ENCODE measurements at regions not wholly inside any gene's neighbourhood (a gene's known extent, or its start where the extent isn't known, plus 50 kb on each side); places are given as distances from the start of the nearest gene placed in this dataset.
"Not testable (repeated sequence)": the region's sequence is repeated elsewhere in the genome, so short reads cannot be mapped to it uniquely, and the experiment has no call there.

DNA sequence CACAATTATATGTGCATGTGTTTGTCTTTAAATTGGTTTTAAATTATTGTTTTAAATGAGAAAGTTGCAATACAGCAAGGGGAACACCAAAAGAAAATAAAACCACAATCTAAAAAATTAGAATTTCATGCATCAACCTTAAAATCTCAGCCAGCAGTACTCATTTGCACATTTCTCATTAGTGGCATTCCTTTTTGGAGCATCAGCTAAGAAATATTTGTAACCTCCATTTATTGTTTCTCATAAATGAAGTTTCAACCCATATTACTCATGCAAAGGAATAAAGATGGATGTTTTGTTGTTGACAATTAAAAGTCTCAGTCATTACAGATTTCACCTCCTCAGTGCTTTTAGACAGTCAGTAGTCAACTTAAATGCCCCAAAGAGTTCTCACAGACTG, 160.1 kb downstream of the TBX15 start:
- H3K36me3 Mint-ChIP-seq (ENCODE audit: insufficient read depth) = no peaks in the 10 kb centered on the region
- no peaks in the 10 kb centered on the region for H3K4me1 Mint-ChIP-seq
- H3K27me3 Mint-ChIP-seq = no peaks in the 10 kb centered on the region
- H3K9me3 Mint-ChIP-seq = peaks cover 27% of the 10 kb centered on the region
- H3K4me3 Mint-ChIP-seq = no peak overlapping the region
- ATAC-seq (replicated peaks; ENCODE audit: extremely low read depth, poor library complexity, severe bottlenecking) (no peak), DNase-seq (ENCODE audit: low spot score in 2 of 2) (no peak)
- no peak overlapping the region for H3K27ac Mint-ChIP-seq (ENCODE audit: low read depth)

DNA sequence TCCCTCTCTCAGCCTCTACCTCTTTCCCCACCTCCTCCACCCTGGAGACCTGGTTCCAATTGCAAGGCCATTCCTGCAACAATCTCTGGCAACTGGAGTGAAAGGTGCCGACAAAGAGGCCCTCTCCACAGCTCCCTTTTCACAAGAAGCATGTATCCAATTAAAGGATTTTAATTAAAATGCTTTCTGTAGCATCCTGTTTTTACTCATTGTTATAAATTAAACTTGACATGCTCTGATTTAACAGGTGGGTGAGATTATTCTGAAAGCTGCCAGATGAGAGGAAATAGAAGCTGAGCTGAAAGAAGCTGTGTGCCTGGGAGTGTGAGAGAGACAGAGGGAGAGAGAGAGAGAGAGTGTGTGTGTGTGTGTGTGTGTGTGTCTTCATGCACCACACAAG, 160.5 kb downstream of the TBX15 start:
- ATAC-seq (replicated peaks; ENCODE audit: extremely low read depth, poor library complexity, severe bottlenecking) = no peak

DNA sequence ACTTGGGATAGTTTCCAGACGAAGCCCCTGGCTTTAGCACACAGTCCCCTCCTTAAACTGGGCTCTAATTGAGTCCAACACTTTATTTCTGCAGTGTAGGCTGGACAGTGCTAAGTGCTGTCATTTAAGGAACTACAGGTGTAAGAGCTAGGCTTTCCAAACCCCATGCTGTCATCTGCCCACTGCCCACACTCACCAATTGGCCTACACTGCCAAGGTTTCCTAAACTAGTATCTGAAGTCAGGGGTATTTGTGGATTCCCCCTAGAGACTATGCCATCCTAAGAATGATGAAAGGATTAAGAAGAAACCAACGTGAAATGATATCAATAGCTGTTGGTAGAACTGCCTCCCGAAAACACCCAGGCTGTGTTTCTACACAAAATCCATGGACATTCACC, 160.9 kb downstream of the TBX15 start:
- no peak for ATAC-seq (replicated peaks; ENCODE audit: extremely low read depth, poor library complexity, severe bottlenecking)

More for the DNA sequence above, 160.5 kb downstream of the TBX15 start:
- DNase-seq (ENCODE audit: low spot score in 2 of 2) = no peak
- H3K4me3 Mint-ChIP-seq = no peak overlapping the region
- H3K4me1 Mint-ChIP-seq = no peaks in the 10 kb centered on the region
- H3K9me3 Mint-ChIP-seq = peaks cover 27% of the 10 kb centered on the region
- no peaks in the 10 kb centered on the region for H3K27me3 Mint-ChIP-seq
- no peaks in the 10 kb centered on the region for H3K36me3 Mint-ChIP-seq (ENCODE audit: insufficient read depth)
- no peak overlapping the region for H3K27ac Mint-ChIP-seq (ENCODE audit: low read depth)

DNA sequence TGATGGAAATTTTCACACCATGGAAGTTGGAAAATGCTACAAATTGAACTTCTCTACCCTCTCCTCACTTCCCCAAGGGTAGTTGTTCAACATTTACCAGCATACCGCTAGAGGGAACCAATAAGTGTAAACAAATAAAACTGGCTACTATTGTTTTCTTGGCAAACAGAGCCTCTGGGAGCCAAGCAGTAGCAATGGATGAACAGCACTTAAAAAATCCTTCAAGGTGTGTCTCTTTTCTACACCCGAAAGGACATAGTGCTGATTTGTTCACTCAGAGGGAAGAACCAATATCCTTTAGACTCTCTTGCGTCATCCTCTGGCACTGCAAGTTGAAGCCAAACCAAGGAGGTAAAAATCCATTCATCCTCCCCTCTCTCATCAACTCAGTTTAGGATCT, 161.5 kb downstream of the TBX15 start:
- Mint-ChIP-seq H3K36me3 (ENCODE audit: insufficient read depth) (no peaks in the 10 kb centered on the region), H3K4me1 (no peaks in the 10 kb centered on the region), H3K9me3 (peaks cover 29% of the 10 kb centered on the region), H3K27me3 (no peaks in the 10 kb centered on the region), H3K27ac (ENCODE audit: low read depth) (no peak overlapping the region), H3K4me3 (no peak overlapping the region)
- ATAC-seq (replicated peaks; ENCODE audit: extremely low read depth, poor library complexity, severe bottlenecking) (no peak), DNase-seq (ENCODE audit: low spot score in 2 of 2) (no peak)

More for the DNA sequence above, 160.9 kb downstream of the TBX15 start:
- H3K27ac Mint-ChIP-seq (ENCODE audit: low read depth) = no peak overlapping the region
- H3K4me1 Mint-ChIP-seq = no peaks in the 10 kb centered on the region
- H3K4me3 Mint-ChIP-seq = no peak overlapping the region
- H3K27me3 Mint-ChIP-seq = no peaks in the 10 kb centered on the region
- no peak for DNase-seq (ENCODE audit: low spot score in 2 of 2)
- H3K9me3 Mint-ChIP-seq = peaks cover 27% of the 10 kb centered on the region
- H3K36me3 Mint-ChIP-seq (ENCODE audit: insufficient read depth) = no peaks in the 10 kb centered on the region

DNA sequence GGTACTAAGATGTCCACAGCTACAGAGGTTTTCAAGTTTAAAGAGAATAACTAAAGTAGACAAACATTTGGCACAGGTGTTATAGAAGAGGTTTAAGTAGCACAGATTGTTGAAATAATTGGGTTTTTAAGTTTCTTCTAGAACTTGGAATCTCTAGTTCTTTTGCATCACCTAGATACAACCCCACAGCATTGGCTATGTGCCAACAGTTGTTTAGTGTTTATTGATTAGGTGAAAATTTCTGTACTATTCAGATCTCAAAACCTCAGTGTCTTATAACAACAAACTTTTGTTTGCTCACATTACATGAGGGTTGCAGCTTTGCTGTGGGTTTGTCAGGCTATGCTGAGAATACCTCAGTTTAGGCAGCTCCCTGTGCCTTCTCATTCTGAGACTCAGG, 162.5 kb downstream of the TBX15 start:
- no peak for ATAC-seq (replicated peaks; ENCODE audit: extremely low read depth, poor library complexity, severe bottlenecking)
- no peaks in the 10 kb centered on the region for H3K27me3 Mint-ChIP-seq
- H3K27ac Mint-ChIP-seq (ENCODE audit: low read depth) = no peak overlapping the region

DNA sequence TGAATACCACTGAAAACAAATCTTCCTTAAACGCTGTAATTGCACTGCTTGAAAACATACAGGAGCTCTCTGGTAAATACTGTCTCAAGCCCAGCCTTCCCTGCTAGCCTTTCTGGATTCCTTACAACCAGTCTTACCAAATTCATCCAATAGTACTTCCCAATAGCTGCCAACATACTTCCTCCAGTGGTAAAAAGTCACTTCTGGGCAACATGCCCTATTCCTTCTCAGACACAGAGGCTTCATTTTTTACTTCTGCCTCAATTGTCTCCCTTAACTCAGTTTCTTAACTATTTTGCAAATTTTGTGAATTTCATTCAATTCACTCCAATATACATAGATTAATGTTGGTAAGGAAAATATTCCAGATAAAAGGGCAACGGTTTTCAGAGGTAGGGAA, 166.3 kb downstream of the TBX15 start:
- no peaks in the 10 kb centered on the region for H3K27me3 Mint-ChIP-seq
- H3K4me3 Mint-ChIP-seq = no peak overlapping the region
- no peak for ATAC-seq (replicated peaks; ENCODE audit: extremely low read depth, poor library complexity, severe bottlenecking)
- H3K9me3 Mint-ChIP-seq = peaks cover 12% of the 10 kb centered on the region
- DNase-seq (ENCODE audit: low spot score in 2 of 2) = no peak
- no peak overlapping the region for H3K27ac Mint-ChIP-seq (ENCODE audit: low read depth)
- no peaks in the 10 kb centered on the region for H3K36me3 Mint-ChIP-seq (ENCODE audit: insufficient read depth)
- H3K4me1 Mint-ChIP-seq = no peaks in the 10 kb centered on the region

More for the DNA sequence above, 162.5 kb downstream of the TBX15 start:
- DNase-seq (ENCODE audit: low spot score in 2 of 2) = no peak
- Mint-ChIP-seq H3K9me3 (peaks cover 24% of the 10 kb centered on the region), H3K4me1 (no peaks in the 10 kb centered on the region), H3K4me3 (no peak overlapping the region), H3K36me3 (ENCODE audit: insufficient read depth) (no peaks in the 10 kb centered on the region)

DNA sequence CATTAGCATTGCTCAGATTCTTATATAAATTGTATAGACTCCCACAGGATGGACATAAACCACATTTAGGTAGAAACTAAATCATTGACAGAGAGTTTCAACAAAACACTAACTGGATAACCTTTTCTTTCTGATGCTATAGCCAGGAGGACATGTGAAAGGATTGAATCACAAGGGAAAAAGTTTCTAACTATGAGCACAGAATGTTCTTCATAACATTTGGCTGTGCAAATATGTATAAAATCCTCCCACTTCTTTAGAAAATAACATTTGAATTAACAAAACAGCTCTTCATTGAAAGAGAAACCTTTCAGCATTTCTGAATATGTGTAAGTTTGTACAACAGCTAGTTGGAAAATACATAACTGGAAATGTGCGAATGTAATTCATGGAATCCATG, 167.3 kb downstream of the TBX15 start:
- ATAC-seq (replicated peaks; ENCODE audit: extremely low read depth, poor library complexity, severe bottlenecking) (no peak), DNase-seq (ENCODE audit: low spot score in 2 of 2) (no peak)
- no peak overlapping the region for H3K4me3 Mint-ChIP-seq
- no peaks in the 10 kb centered on the region for H3K27me3 Mint-ChIP-seq
- H3K9me3 Mint-ChIP-seq = peaks cover 10% of the 10 kb centered on the region
- no peaks in the 10 kb centered on the region for H3K36me3 Mint-ChIP-seq (ENCODE audit: insufficient read depth)
- no peaks in the 10 kb centered on the region for H3K4me1 Mint-ChIP-seq
- H3K27ac Mint-ChIP-seq (ENCODE audit: low read depth) = no peak overlapping the region

DNA sequence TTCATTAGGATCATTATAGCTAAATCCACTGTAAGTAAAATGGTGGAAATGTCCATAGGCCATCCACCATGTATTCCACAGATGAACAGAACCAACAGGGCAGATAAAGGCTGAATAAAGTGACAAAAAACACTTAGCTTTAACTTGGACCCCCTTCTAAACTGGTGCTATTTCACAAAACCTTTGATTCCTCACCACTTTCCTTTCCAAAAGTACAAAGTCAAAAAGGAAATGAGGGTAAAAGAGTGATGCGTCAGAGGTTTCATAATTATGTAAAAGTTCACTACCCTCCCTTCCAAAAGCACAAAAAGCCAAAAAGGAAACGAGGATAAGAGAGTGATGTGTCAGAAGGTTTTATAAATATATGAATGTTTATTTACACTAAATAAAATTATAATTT, 172.2 kb downstream of the TBX15 start:
- no peaks in the 10 kb centered on the region for H3K4me1 Mint-ChIP-seq
- no peak overlapping the region for H3K4me3 Mint-ChIP-seq
- no peaks in the 10 kb centered on the region for H3K36me3 Mint-ChIP-seq (ENCODE audit: insufficient read depth)
- H3K9me3 Mint-ChIP-seq = peaks cover 6% of the 10 kb centered on the region
- DNase-seq (ENCODE audit: low spot score in 2 of 2) (no peak), ATAC-seq (replicated peaks; ENCODE audit: extremely low read depth, poor library complexity, severe bottlenecking) (no peak)
- no peak overlapping the region for H3K27ac Mint-ChIP-seq (ENCODE audit: low read depth)
- no peaks in the 10 kb centered on the region for H3K27me3 Mint-ChIP-seq

DNA sequence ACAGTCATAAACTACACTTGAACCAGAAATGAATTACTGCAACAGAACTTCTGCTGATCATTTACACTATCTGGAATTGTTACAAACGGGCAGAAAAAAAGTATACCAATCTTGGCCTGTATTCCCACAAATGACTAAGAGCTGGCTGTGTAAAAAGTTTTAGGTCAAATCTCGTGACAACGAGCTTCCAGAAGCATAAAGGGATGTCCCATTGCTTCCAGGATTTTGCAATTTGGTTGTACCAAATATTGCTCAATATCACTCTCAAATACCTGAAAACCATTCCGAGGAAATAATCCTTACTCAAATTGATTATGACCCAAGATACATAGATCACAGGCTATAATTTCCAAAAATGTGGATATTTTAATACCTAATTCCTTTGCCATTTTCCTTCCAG, 175.6 kb downstream of the TBX15 start:
- H3K9me3 Mint-ChIP-seq = peaks cover 6% of the 10 kb centered on the region
- no peak overlapping the region for H3K27ac Mint-ChIP-seq (ENCODE audit: low read depth)
- ATAC-seq (replicated peaks; ENCODE audit: extremely low read depth, poor library complexity, severe bottlenecking) = no peak
- H3K4me3 Mint-ChIP-seq = no peak overlapping the region
- no peak for DNase-seq (ENCODE audit: low spot score in 2 of 2)
- H3K4me1 Mint-ChIP-seq = no peaks in the 10 kb centered on the region
- no peaks in the 10 kb centered on the region for H3K27me3 Mint-ChIP-seq
- no peaks in the 10 kb centered on the region for H3K36me3 Mint-ChIP-seq (ENCODE audit: insufficient read depth)

DNA sequence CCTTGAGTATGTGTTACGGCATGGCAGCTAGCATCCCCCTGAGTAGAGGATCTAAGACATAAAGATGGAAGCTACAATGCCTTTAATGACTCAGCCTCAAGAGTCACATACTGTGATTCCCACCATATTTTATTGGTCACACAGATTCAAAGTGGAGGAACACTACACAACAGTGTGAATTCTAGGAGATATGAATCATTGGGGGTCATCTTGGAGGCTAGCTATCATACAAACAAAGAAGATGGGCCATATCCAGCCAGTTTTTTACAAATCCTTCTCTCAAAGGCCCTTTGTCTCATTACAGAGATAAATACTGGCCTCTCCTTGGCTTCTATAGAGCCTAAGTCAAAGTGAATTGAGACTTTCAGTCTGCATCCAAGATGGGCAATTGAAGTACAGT, 177.0 kb downstream of the TBX15 start:
- H3K27ac Mint-ChIP-seq (ENCODE audit: low read depth) = no peak overlapping the region
- H3K4me1 Mint-ChIP-seq = no peaks in the 10 kb centered on the region
- DNase-seq (ENCODE audit: low spot score in 2 of 2) = no peak
- H3K4me3 Mint-ChIP-seq = no peak overlapping the region
- ATAC-seq (replicated peaks; ENCODE audit: extremely low read depth, poor library complexity, severe bottlenecking) = no peak
- H3K9me3 Mint-ChIP-seq = peaks cover 6% of the 10 kb centered on the region
- H3K27me3 Mint-ChIP-seq = no peaks in the 10 kb centered on the region
- H3K36me3 Mint-ChIP-seq (ENCODE audit: insufficient read depth) = no peaks in the 10 kb centered on the region

DNA sequence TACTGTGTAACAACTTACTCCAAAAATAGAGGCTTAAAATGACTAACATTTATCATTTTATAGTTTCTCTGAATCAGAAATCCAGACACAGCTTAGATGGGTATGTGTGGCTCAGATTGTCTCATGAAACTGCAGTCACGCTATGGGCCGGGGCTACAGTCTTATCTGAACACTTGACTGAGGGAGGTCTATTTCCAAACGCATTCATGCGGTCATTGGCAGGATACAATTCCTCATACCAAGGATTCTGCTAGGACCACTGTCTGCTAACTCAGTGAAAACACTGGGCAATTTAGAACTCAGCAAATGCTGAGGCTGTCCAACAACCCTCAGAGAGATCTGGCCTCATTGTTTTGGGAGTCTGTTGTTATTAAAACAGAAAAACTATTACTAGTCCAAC, 178.6 kb downstream of the TBX15 start:
- Mint-ChIP-seq H3K27ac (ENCODE audit: low read depth) (no peak overlapping the region), H3K9me3 (peaks cover 6% of the 10 kb centered on the region), H3K4me3 (no peak overlapping the region), H3K4me1 (no peaks in the 10 kb centered on the region), H3K36me3 (ENCODE audit: insufficient read depth) (no peaks in the 10 kb centered on the region), H3K27me3 (no peaks in the 10 kb centered on the region)
- ATAC-seq (replicated peaks; ENCODE audit: extremely low read depth, poor library complexity, severe bottlenecking) (no peak), DNase-seq (ENCODE audit: low spot score in 2 of 2) (no peak)

DNA sequence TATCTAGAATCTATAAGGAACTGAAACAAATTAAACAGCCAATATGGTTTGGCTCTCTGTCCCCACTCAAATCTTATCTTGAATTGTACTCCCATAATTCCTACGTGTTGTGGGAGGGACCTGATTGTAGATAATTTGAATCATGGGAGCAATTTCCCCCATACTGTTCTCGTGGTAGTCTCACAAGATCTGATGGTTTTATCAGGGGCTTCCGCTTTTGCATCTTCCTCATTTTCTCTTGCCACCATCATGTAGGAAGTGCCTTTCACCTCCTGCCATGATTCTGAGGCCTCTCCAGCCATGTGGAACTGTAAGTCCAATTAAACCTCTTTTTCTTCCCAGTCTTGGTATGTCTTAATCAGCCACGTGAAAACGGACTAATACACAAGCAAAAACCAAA, 185.0 kb downstream of the TBX15 start:
- not testable (repeated sequence) for H3K4me1 Mint-ChIP-seq; ATAC-seq (replicated peaks; ENCODE audit: extremely low read depth, poor library complexity, severe bottlenecking); H3K36me3 Mint-ChIP-seq (ENCODE audit: insufficient read depth); H3K4me3 Mint-ChIP-seq; DNase-seq (ENCODE audit: low spot score in 2 of 2); H3K27ac Mint-ChIP-seq (ENCODE audit: low read depth); H3K27me3 Mint-ChIP-seq
- H3K9me3 Mint-ChIP-seq = peaks cover 11% of the 10 kb centered on the region

DNA sequence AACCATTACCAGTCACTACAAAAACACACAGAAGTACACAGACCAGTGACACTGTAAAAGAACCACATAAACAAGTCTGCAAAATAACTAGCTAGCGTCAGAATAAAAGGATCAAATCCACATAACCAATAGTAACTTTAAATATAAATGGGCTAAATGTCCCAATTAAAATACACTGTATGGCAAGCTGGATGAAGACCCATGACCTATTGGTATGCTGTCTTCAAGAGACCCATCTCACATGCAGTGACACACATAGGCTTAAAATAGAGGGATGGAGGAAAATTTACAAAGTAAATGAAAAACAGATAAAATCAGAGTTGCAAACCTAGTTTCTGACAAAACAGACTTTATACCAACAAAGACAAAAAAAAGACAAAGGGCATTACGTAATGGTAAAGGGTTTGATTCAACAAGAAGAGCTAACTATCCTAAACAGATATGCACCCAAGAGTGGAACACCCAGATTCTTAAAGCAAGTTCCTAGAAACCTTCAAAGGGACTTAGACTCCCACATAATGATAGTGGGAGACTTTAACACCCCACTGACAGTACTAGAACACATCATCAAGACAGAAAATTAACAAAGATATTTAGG, 196.9 kb downstream of the TBX15 start:
- no peak overlapping the region for H3K4me3 Mint-ChIP-seq
- no peaks in the 10 kb centered on the region for H3K4me1 Mint-ChIP-seq
- ATAC-seq (replicated peaks; ENCODE audit: extremely low read depth, poor library complexity, severe bottlenecking) (no peak), DNase-seq (ENCODE audit: low spot score in 2 of 2) (no peak)
- no peaks in the 10 kb centered on the region for H3K27me3 Mint-ChIP-seq
- H3K27ac Mint-ChIP-seq (ENCODE audit: low read depth) = no peak overlapping the region
- H3K36me3 Mint-ChIP-seq (ENCODE audit: insufficient read depth) = no peaks in the 10 kb centered on the region
- peaks cover 17% of the 10 kb centered on the region for H3K9me3 Mint-ChIP-seq

DNA sequence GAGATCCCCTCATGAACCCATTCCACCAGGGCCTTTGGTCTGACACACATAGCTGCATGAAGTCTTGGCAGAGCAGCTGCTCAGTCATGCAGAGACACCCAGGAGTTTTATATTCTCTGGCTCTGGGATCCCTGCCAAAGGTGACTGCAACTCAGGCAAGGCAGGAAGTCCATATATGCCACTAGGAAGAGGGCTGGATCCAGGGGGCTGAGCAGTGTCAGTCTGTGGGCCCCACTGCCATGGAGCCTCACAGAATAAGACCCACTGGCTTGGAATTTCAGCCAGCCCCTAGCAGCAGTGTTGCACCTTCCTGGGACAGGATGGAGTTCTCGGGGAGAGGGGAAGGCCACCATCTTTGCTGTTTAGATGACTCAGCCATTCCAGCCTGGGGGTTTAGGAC, 199.7 kb downstream of the TBX15 start:
- H3K9me3 Mint-ChIP-seq = peaks cover 22% of the 10 kb centered on the region
- no peak overlapping the region for H3K4me3 Mint-ChIP-seq
- no peaks in the 10 kb centered on the region for H3K27me3 Mint-ChIP-seq
- H3K4me1 Mint-ChIP-seq = no peaks in the 10 kb centered on the region
- ATAC-seq (replicated peaks; ENCODE audit: extremely low read depth, poor library complexity, severe bottlenecking) (no peak), DNase-seq (ENCODE audit: low spot score in 2 of 2) (no peak)
- H3K27ac Mint-ChIP-seq (ENCODE audit: low read depth) = no peak overlapping the region
- H3K36me3 Mint-ChIP-seq (ENCODE audit: insufficient read depth) = no peaks in the 10 kb centered on the region

All from central memory CD8-positive, alpha-beta T cell (primary cell).